ENCODE measurements at regions not wholly inside any gene's neighbourhood (a gene's known extent, or its start where the extent isn't known, plus 50 kb on each side); places are given as distances from the start of the nearest gene placed in this dataset.

DNA sequence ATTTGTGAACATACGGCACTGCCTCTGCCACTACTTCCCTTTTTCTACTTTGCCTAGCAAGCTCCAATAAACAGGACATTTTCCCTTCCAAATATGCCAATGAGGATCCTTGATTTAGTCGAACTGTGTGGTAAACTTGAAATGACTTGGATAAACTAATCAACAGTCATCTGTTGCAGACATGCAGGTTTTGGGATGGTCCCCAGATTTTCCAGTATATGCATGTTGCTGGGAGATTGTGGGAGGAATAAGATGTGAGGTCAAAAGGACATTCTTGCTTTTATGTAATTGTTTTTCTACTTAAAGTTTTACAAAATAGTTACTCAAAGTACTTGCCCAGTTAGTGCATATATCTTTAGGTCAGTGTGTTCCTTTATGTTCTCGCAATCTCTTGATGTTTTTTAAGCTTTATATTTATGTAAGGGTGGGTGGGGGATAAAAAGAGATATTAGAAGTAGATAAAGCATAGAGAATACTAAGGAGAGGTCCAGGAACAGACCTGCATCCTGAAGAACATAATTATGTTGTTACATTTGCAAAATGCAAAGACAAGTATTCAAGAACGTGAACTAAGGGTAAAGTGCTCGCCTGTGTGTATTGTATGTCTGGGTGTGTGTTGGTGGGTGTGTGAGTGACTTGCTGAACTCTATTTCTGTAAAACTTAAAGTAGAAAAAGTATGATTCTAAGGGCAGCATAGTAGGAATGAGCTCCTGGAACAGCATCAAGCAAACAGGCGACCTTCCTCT, 88.4 kb upstream of the OXGR1 start:
- no peak overlapping the region for H3K27ac ChIP-seq
- no peaks in the 10 kb centered on the region for H3K4me1 ChIP-seq
- DNase-seq = no peak
- H3K36me3 ChIP-seq = no peaks in the 10 kb centered on the region
- no peaks in the 10 kb centered on the region for H3K27me3 ChIP-seq
- intact Hi-C loops (cut with DNase I; ENCODE audit: low total_unique reads) = no loop called here
- no peak for TF ChIP-seq POLR2A (IDR thresholded peaks at IDR 0.05)
- TF ChIP-seq, protein P1, sequence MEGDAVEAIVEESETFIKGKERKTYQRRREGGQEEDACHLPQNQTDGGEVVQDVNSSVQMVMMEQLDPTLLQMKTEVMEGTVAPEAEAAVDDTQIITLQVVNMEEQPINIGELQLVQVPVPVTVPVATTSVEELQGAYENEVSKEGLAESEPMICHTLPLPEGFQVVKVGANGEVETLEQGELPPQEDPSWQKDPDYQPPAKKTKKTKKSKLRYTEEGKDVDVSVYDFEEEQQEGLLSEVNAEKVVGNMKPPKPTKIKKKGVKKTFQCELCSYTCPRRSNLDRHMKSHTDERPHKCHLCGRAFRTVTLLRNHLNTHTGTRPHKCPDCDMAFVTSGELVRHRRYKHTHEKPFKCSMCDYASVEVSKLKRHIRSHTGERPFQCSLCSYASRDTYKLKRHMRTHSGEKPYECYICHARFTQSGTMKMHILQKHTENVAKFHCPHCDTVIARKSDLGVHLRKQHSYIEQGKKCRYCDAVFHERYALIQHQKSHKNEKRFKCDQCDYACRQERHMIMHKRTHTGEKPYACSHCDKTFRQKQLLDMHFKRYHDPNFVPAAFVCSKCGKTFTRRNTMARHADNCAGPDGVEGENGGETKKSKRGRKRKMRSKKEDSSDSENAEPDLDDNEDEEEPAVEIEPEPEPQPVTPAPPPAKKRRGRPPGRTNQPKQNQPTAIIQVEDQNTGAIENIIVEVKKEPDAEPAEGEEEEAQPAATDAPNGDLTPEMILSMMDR (IDR thresholded peaks at IDR 0.05) = no peak
- peaks cover 0 to 4% of the 10 kb centered on the region in 2 donors for H3K9me3 ChIP-seq
- H3K4me3 ChIP-seq = no peak overlapping the region

DNA sequence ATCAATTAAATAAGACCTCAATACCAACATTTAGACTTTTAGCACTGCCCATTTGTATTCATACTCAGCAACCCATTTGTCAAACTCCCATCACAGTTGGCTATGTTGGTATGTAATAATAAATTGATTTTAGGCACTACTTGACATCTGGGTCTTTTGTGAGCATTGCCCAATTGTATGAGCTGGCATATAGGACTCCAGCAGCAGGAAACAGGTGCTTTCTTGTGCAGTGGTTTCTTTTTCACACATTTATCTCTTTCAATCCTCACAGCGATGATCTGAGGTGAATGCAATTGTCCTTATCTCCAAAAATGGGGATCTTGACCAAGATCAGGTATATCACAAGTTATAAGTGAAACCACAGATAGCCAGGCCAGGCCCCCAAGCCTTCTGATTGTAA, 96.9 kb upstream of the OXGR1 start:
- Histone ChIP-seq H3K4me3 (no peak overlapping the region), H3K27ac (no peak overlapping the region), H3K4me1 (no peaks in the 10 kb centered on the region), H3K9me3 (peaks cover 0 to 7% of the 10 kb centered on the region in 2 donors), H3K27me3 (no peaks in the 10 kb centered on the region), H3K36me3 (no peaks in the 10 kb centered on the region)
- intact Hi-C loops (cut with DNase I; ENCODE audit: low total_unique reads) = no loop called here
- no peak for DNase-seq
- no peak for TF ChIP-seq POLR2A (IDR thresholded peaks at IDR 0.05)
- TF ChIP-seq, protein P1 (IDR thresholded peaks at IDR 0.05) = no peak

- intact Hi-C loops (cut with DNase I; ENCODE audit: low total_unique reads) = no loop called here
- H3K27ac ChIP-seq = no peak overlapping the region
- H3K27me3 ChIP-seq = no peaks in the 10 kb centered on the region
- TF ChIP-seq, protein P1 (IDR thresholded peaks at IDR 0.05) = no peak
- no peak for TF ChIP-seq POLR2A (IDR thresholded peaks at IDR 0.05)
- no peaks in the 10 kb centered on the region for H3K36me3 ChIP-seq
- H3K4me3 ChIP-seq = no peak overlapping the region
- H3K9me3 ChIP-seq = peaks cover 0 to 4% of the 10 kb centered on the region in 2 donors
- H3K4me1 ChIP-seq = no peaks in the 10 kb centered on the region
- no peak for DNase-seq
Measured at GRCh38 chr13:97100821-97101220, 106.5 kb upstream of the OXGR1 start.

DNA sequence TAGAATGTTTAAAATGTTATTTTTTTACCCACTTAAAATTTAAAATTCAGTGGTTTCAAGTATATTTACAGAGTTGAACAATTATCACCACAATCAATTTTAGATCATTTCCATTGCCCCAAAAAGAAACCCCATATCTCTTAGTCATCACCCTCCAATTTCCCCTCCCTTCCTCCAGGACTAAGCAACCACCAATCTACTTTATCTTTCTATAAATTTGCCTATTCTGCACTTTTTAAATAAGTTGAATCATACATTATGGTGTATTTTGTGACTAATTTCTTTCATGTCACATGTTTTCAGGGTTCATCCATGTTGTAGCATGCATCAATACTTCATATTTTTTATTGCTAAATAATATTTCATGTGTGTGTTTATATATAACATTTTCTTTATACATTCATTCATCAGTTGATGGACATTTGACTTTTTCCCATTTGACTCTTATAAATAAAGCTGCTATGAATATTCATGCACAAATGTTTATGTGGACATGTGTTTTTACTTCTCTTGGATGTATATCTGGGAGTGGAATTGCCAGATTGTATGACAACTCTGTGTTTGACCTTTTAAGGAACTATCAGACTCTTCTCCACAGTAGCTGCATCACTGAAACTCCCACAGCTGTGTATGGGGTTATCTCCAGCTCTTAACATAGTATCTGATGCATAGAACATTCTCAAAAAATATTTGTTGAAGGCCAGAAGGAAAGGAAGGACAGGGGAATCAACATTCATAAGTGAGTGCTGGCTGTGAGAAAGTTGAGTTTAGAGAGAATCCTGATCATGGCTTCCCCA, 107.8 kb upstream of the OXGR1 start:
- H3K36me3 ChIP-seq = no peaks in the 10 kb centered on the region
- H3K9me3 ChIP-seq = peaks cover 0 to 4% of the 10 kb centered on the region in 2 donors
- H3K27me3 ChIP-seq = no peaks in the 10 kb centered on the region
- TF ChIP-seq POLR2A (IDR thresholded peaks at IDR 0.05) = no peak
- TF ChIP-seq, protein P1 (IDR thresholded peaks at IDR 0.05) = no peak
- no peak overlapping the region for H3K4me3 ChIP-seq
- no peak overlapping the region for H3K27ac ChIP-seq
- intact Hi-C loops (cut with DNase I; ENCODE audit: low total_unique reads) = no loop called here
- no peaks in the 10 kb centered on the region for H3K4me1 ChIP-seq
- DNase-seq = no peak

DNA sequence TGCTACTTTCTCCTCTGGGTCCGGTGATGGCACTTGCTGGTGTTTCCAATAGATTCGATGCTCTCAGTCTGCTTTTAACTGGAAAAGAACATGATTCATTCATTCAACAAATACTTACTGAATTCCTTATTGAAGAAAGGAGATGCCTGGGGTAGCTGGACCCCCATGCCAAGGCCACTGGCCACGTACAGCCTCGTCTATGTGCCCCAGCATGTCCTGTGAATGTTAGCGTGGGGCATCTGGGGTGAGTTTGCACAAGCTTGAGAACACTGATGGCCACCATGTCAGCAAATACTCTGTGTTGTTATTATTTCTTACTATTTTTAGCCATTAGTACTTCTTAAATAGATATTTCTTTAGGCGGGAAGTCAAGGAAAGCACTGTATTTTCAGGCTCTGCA, 112.0 kb upstream of the OXGR1 start:
- Histone ChIP-seq H3K4me1 (no peaks in the 10 kb centered on the region), H3K27me3 (no peaks in the 10 kb centered on the region), H3K9me3 (no peaks in the 10 kb centered on the region), H3K4me3 (no peak overlapping the region), H3K36me3 (no peaks in the 10 kb centered on the region), H3K27ac (no peak overlapping the region)
- intact Hi-C loops (cut with DNase I; ENCODE audit: low total_unique reads) = loop anchor here (5.0 kb wide), 1 partner anchor 251 kb away; no protein-coding TSS in a partner anchor
- no peak for DNase-seq
- TF ChIP-seq, protein P1 (IDR thresholded peaks at IDR 0.05) = no peak
- TF ChIP-seq POLR2A (IDR thresholded peaks at IDR 0.05) = no peak

All from uterus (tissue), 3 donors.